ENCODE measurements at regions not wholly inside any gene's neighbourhood (a gene's known extent, or its start where the extent isn't known, plus 50 kb on each side); places are given as distances from the start of the nearest gene placed in this dataset.

GRCh38 chr13:68666774-68667397 lies 1436.8 kb upstream of the PCDH9 start:
- H3K27ac ChIP-seq: no peak overlapping the region
- H3K9ac ChIP-seq: no peak overlapping the region
- H3K4me1 ChIP-seq (ENCODE audit: low read depth, poor library complexity, severe bottlenecking): no peaks in the 10 kb centered on the region
- no peak overlapping the region for H3K4me3 ChIP-seq (IDR thresholded peaks at IDR 0.05; ENCODE audit: insufficient read depth, low read depth, low read length)
- no peak overlapping the region for H2AFZ ChIP-seq (ENCODE audit: low read depth)
- no peaks in the 10 kb centered on the region for H4K20me1 ChIP-seq (ENCODE audit: insufficient read depth)
- no peaks in the 10 kb centered on the region for H3K79me2 ChIP-seq (ENCODE audit: insufficient read depth, low read depth)
- H3K36me3 ChIP-seq (ENCODE audit: insufficient read depth): no peaks in the 10 kb centered on the region
- TF ChIP-seq CTCF (conservative IDR thresholded peaks at IDR 0.05; ENCODE audit: low read depth, low read length): no peak
- no peak overlapping the region for H3K4me2 ChIP-seq
- H3K27me3 ChIP-seq (ENCODE audit: insufficient read depth, low read depth): no peaks in the 10 kb centered on the region

GRCh38 chr13:68645814-68646213 lies 1415.7 kb upstream of the PCDH9 start:
- Histone ChIP-seq H3K27ac (no peak overlapping the region), H3K27me3 (ENCODE audit: insufficient read depth, low read depth) (no peaks in the 10 kb centered on the region), H3K36me3 (ENCODE audit: insufficient read depth) (no peaks in the 10 kb centered on the region), H3K79me2 (ENCODE audit: insufficient read depth, low read depth) (no peaks in the 10 kb centered on the region), H4K20me1 (ENCODE audit: insufficient read depth) (no peaks in the 10 kb centered on the region), H3K4me3 (IDR thresholded peaks at IDR 0.05; ENCODE audit: insufficient read depth, low read depth, low read length) (no peak overlapping the region), H3K4me2 (no peak overlapping the region), H2AFZ (ENCODE audit: low read depth) (no peak overlapping the region), H3K4me1 (ENCODE audit: low read depth, poor library complexity, severe bottlenecking) (no peaks in the 10 kb centered on the region), H3K9ac (no peak overlapping the region)
- no peak for TF ChIP-seq CTCF (conservative IDR thresholded peaks at IDR 0.05; ENCODE audit: low read depth, low read length)

- Histone ChIP-seq H3K27ac (no peak overlapping the region), H3K36me3 (ENCODE audit: insufficient read depth) (no peaks in the 10 kb centered on the region), H3K9ac (no peak overlapping the region)
Observed at GRCh38 chr13:68644611-68645010, 1414.5 kb upstream of the PCDH9 start.

GRCh38 chr13:68636784-68637183 lies 1406.6 kb upstream of the PCDH9 start:
- Histone ChIP-seq H3K27me3 (ENCODE audit: insufficient read depth, low read depth) (no peaks in the 10 kb centered on the region), H3K4me3 (IDR thresholded peaks at IDR 0.05; ENCODE audit: insufficient read depth, low read depth, low read length) (no peak overlapping the region), H3K4me1 (ENCODE audit: low read depth, poor library complexity, severe bottlenecking) (no peaks in the 10 kb centered on the region), H4K20me1 (ENCODE audit: insufficient read depth) (no peaks in the 10 kb centered on the region), H3K4me2 (no peak overlapping the region), H3K27ac (no peak overlapping the region), H2AFZ (ENCODE audit: low read depth) (no peak overlapping the region), H3K36me3 (ENCODE audit: insufficient read depth) (no peaks in the 10 kb centered on the region), H3K79me2 (ENCODE audit: insufficient read depth, low read depth) (no peaks in the 10 kb centered on the region), H3K9ac (no peak overlapping the region)
- no peak for TF ChIP-seq CTCF (conservative IDR thresholded peaks at IDR 0.05; ENCODE audit: low read depth, low read length)

More at GRCh38 chr13:68644611-68645010, 1414.5 kb upstream of the PCDH9 start:
- no peak overlapping the region for H3K4me2 ChIP-seq
- no peak for TF ChIP-seq CTCF (conservative IDR thresholded peaks at IDR 0.05; ENCODE audit: low read depth, low read length)
- no peaks in the 10 kb centered on the region for H3K27me3 ChIP-seq (ENCODE audit: insufficient read depth, low read depth)
- no peaks in the 10 kb centered on the region for H4K20me1 ChIP-seq (ENCODE audit: insufficient read depth)
- H2AFZ ChIP-seq (ENCODE audit: low read depth): no peak overlapping the region
- no peaks in the 10 kb centered on the region for H3K4me1 ChIP-seq (ENCODE audit: low read depth, poor library complexity, severe bottlenecking)
- H3K79me2 ChIP-seq (ENCODE audit: insufficient read depth, low read depth): no peaks in the 10 kb centered on the region
- H3K4me3 ChIP-seq (IDR thresholded peaks at IDR 0.05; ENCODE audit: insufficient read depth, low read depth, low read length): no peak overlapping the region
